Hepatocyte (in vitro differentiated cells): ENCODE measurements at regions not wholly inside any gene's neighbourhood (a gene's known extent, or its start where the extent isn't known, plus 50 kb on each side); places are given as distances from the start of the nearest gene placed in this dataset.

Experiments used
- DNase-seq: peaks from one replicate; pipeline ENCODE4 v3.0.0-alpha.2; 2016; ENCODE audit warnings: low spot score
- H2AFZ ChIP-seq: fragments of 200-600 bp; sonication (generic); 2 replicates; pipeline ENCODE4 v1.6.0; 2016; ENCODE audit warnings: antibody characterized with exemption, mild to moderate bottlenecking
- H3K27ac ChIP-seq: fragments of 200-600 bp; sonication (generic); 2 replicates; pipeline ENCODE4 v1.5.1; 2016; ENCODE audit warnings: mild to moderate bottlenecking
- H3K27me3 ChIP-seq: fragments of 200-600 bp; sonication (generic); 2 replicates; pipeline ENCODE4 v1.6.1; 2016
- H3K36me3 ChIP-seq: fragments of 200-600 bp; sonication (generic); replicated peaks from 2 replicates; pipeline ENCODE4 v1.5.1; 2016; ENCODE audit warnings: low read depth; ENCODE audit not compliant: insufficient read depth
- H3K4me1 ChIP-seq: fragments of 200-600 bp; sonication (generic); 2 replicates; pipeline ENCODE4 v1.5.1; 2016; ENCODE audit warnings: mild to moderate bottlenecking, moderate library complexity; ENCODE audit not compliant: insufficient read depth
- H3K4me2 ChIP-seq: fragments of 200-600 bp; sonication (generic); 2 replicates; pipeline ENCODE4 v1.6.0; 2016
- H3K4me3 ChIP-seq: fragments of 200-600 bp; sonication (generic); 2 replicates; pipeline ENCODE4 v1.5.1; 2016; ENCODE audit warnings: mild to moderate bottlenecking
- H3K79me2 ChIP-seq: fragments of 200-600 bp; sonication (generic); 2 replicates; pipeline ENCODE4 v1.6.0; 2017; ENCODE audit warnings: mild to moderate bottlenecking
- H3K9me2 ChIP-seq: fragments of 200-600 bp; sonication (generic); replicated peaks from 2 replicates; pipeline ENCODE4 v1.6.0; 2017; ENCODE audit warnings: mild to moderate bottlenecking; ENCODE audit not compliant: insufficient read depth
- H3K9me3 ChIP-seq: fragments of 200-600 bp; sonication (generic); 2 replicates; pipeline ENCODE4 v1.5.1; 2016; ENCODE audit warnings: low read depth, mild to moderate bottlenecking
- H4K20me1 ChIP-seq: fragments of 200-600 bp; sonication (generic); 2 replicates; pipeline ENCODE4 v1.6.0; 2016; ENCODE audit warnings: mild to moderate bottlenecking; ENCODE audit not compliant: insufficient read depth, poor library complexity, severe bottlenecking
- EZH2 ChIP-seq: fragments of 200-600 bp; sonication (generic); IDR thresholded peaks from 2 replicates; pipeline ENCODE4 v1.6.1; 2016; ENCODE audit warnings: antibody characterized with exemption, mild to moderate bottlenecking, borderline replicate concordance
- EZH2phosphoT487 ChIP-seq: fragments of 200-600 bp; sonication (generic); IDR thresholded peaks from one replicate; pipeline ENCODE4 v1.6.1; 2018; ENCODE audit warnings: antibody characterized with exemption, mild to moderate bottlenecking, low read depth, moderate library complexity; ENCODE audit not compliant: unreplicated experiment, severe bottlenecking
- WGBS: methylation state at CpG from one replicate; pipeline ENCODE4 v1.1.6; 2016; ENCODE audit warnings: low lambda C conversion rate; ENCODE audit errors: missing lambda C conversion rate; 5-methylcytosine and 5-hydroxymethylcytosine counted together
- TF ChIP-seq, protein P1 (sequence below): fragments of 200-600 bp; sonication (generic); IDR thresholded peaks from 2 replicates; pipeline ENCODE4 v1.5.1; 2016; ENCODE audit warnings: antibody characterized with exemption, mild to moderate bottlenecking; ENCODE audit not compliant: poor library complexity

DNA sequence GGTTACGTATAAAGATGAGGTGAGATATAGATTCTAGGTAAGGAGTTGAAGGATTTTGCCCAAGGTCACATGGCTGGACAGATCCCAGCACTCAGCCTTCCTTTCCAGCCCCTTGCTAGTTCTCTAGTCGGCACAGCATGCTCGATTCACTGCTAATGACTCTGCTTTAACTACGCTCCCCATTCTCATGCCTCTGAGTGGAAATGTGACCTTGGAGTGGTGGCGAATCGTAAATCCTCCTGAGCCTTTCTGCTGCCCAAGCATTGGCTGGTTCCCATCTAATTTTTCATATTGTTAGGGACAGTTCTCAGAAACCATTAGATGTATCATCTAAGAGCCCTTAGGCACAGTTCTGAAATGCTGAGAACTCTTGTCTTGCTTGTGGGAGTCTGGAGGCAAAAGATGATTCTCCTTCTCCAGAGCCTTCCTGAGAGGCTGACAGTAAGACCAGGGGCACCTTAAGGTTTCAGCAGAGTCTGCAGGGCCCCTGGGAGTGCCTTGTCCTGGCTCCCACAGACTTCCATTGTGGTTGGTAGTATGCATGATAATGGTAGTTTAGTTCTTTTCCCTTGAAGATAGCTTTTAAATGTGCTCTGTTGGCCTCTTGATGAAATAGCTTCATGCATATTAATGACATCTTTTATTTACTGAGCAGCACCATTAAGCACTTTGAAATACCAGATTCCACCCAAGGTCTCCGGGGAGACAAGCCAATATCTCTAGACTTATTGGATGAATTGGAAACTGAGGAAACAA lies 377.8 kb upstream of the SLC14A2 start:
- no peaks in the 10 kb centered on the region for H3K9me3 ChIP-seq
- no peaks in the 10 kb centered on the region for H3K36me3 ChIP-seq
- TF ChIP-seq EZH2 (no peak), EZH2phosphoT487 (no peak)
- TF ChIP-seq, protein P1, sequence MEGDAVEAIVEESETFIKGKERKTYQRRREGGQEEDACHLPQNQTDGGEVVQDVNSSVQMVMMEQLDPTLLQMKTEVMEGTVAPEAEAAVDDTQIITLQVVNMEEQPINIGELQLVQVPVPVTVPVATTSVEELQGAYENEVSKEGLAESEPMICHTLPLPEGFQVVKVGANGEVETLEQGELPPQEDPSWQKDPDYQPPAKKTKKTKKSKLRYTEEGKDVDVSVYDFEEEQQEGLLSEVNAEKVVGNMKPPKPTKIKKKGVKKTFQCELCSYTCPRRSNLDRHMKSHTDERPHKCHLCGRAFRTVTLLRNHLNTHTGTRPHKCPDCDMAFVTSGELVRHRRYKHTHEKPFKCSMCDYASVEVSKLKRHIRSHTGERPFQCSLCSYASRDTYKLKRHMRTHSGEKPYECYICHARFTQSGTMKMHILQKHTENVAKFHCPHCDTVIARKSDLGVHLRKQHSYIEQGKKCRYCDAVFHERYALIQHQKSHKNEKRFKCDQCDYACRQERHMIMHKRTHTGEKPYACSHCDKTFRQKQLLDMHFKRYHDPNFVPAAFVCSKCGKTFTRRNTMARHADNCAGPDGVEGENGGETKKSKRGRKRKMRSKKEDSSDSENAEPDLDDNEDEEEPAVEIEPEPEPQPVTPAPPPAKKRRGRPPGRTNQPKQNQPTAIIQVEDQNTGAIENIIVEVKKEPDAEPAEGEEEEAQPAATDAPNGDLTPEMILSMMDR, result no peak
- no peaks in the 10 kb centered on the region for H3K27me3 ChIP-seq
- H2AFZ ChIP-seq, result no peak overlapping the region
- no peak overlapping the region for H3K27ac ChIP-seq
- H4K20me1 ChIP-seq, result no peaks in the 10 kb centered on the region
- H3K4me3 ChIP-seq, result no peak overlapping the region
- no peaks in the 10 kb centered on the region for H3K79me2 ChIP-seq
- H3K4me1 ChIP-seq, result no peaks in the 10 kb centered on the region
- WGBS, result 88% methylated on average over 7 of the region's 7 CpGs
- H3K4me2 ChIP-seq, result no peak overlapping the region
- no peaks in the 10 kb centered on the region for H3K9me2 ChIP-seq
- no peak for DNase-seq

DNA sequence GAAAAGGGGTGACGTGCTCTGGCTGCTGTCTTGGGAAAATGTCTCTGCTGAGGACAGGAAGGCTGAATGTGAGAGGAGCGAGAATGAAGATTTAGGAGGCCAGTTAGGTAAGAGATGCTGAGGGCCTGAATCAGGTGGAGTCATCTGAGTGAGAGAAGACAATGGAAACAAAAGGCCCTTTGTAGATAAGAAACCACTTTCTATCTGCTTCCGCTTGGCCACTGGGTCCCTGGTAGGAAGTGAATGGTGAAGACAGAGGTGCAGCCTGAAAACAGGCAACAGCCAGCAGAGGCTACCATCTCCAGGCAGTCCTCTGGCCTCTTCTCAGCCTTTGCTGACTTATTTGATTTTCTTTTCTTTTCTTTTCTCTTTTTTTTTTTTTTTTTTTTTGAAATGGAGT lies 374.0 kb upstream of the SLC14A2 start:
- Histone ChIP-seq H3K9me2 (no peaks in the 10 kb centered on the region), H3K9me3 (no peaks in the 10 kb centered on the region), H3K4me2 (no peak overlapping the region), H3K36me3 (no peaks in the 10 kb centered on the region), H3K4me1 (peaks cover 7% of the 10 kb centered on the region), H3K79me2 (no peaks in the 10 kb centered on the region), H2AFZ (no peak overlapping the region), H3K4me3 (no peak overlapping the region), H4K20me1 (no peaks in the 10 kb centered on the region), H3K27ac (no peak overlapping the region), H3K27me3 (no peaks in the 10 kb centered on the region)
- WGBS, result 100% methylated on average over 3 of the region's 3 CpGs
- no peak for DNase-seq
- TF ChIP-seq, protein P1, result no peak
- TF ChIP-seq EZH2phosphoT487, result no peak
- no peak for TF ChIP-seq EZH2

GRCh38 chr18:45241982-45242565 lies 373.2 kb upstream of the SLC14A2 start:
- TF ChIP-seq EZH2, result no peak
- TF ChIP-seq, protein P1, result no peak
- TF ChIP-seq EZH2phosphoT487, result no peak
- Histone ChIP-seq H3K4me1 (peaks cover 7% of the 10 kb centered on the region), H3K9me3 (no peaks in the 10 kb centered on the region), H3K27ac (peak overlapping the region; percentile 80), H4K20me1 (no peaks in the 10 kb centered on the region), H3K4me2 (no peak overlapping the region), H3K27me3 (no peaks in the 10 kb centered on the region), H3K79me2 (no peaks in the 10 kb centered on the region), H3K4me3 (no peak overlapping the region), H3K36me3 (no peaks in the 10 kb centered on the region), H2AFZ (no peak overlapping the region), H3K9me2 (no peaks in the 10 kb centered on the region)
- no peak for DNase-seq
- WGBS, result 79% methylated on average over 8 of the region's 8 CpGs
